ENCODE measurements at regions not wholly inside any gene's neighbourhood (a gene's known extent, or its start where the extent isn't known, plus 50 kb on each side); places are given as distances from the start of the nearest gene placed in this dataset.

DNA sequence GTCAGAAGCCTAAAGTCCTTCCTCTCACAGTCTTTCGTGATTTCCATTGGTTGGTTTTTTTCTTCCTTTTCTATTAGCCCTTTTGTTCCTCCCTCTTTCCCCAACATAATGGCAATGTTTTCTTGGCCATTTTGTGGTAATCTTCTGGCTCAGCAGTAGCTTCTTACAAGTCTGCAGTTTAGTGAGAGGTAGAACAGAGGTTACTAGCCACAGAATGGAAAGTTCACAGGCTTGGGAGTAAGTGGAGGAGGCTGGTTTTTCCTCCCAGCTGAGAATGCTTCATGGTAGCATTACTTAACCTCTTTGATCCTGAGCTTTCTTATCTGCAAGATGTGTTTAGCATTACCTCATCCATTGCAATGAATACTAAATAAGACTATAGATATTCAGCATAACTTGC lies 346.9 kb downstream of the NFIB start:
- Histone ChIP-seq H3K27ac (no peak overlapping the region), H3K27me3 (no peaks in the 10 kb centered on the region), H3K9me3 (no peaks in the 10 kb centered on the region), H3K4me1 (no peaks in the 10 kb centered on the region), H3K36me3 (no peaks in the 10 kb centered on the region), H3K4me3 (no peak overlapping the region)
- no peak for DNase-seq
- TF ChIP-seq, protein P1, sequence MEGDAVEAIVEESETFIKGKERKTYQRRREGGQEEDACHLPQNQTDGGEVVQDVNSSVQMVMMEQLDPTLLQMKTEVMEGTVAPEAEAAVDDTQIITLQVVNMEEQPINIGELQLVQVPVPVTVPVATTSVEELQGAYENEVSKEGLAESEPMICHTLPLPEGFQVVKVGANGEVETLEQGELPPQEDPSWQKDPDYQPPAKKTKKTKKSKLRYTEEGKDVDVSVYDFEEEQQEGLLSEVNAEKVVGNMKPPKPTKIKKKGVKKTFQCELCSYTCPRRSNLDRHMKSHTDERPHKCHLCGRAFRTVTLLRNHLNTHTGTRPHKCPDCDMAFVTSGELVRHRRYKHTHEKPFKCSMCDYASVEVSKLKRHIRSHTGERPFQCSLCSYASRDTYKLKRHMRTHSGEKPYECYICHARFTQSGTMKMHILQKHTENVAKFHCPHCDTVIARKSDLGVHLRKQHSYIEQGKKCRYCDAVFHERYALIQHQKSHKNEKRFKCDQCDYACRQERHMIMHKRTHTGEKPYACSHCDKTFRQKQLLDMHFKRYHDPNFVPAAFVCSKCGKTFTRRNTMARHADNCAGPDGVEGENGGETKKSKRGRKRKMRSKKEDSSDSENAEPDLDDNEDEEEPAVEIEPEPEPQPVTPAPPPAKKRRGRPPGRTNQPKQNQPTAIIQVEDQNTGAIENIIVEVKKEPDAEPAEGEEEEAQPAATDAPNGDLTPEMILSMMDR (IDR thresholded peaks at IDR 0.05) = no peak
- no peak for TF ChIP-seq POLR2A (IDR thresholded peaks at IDR 0.05)

DNA sequence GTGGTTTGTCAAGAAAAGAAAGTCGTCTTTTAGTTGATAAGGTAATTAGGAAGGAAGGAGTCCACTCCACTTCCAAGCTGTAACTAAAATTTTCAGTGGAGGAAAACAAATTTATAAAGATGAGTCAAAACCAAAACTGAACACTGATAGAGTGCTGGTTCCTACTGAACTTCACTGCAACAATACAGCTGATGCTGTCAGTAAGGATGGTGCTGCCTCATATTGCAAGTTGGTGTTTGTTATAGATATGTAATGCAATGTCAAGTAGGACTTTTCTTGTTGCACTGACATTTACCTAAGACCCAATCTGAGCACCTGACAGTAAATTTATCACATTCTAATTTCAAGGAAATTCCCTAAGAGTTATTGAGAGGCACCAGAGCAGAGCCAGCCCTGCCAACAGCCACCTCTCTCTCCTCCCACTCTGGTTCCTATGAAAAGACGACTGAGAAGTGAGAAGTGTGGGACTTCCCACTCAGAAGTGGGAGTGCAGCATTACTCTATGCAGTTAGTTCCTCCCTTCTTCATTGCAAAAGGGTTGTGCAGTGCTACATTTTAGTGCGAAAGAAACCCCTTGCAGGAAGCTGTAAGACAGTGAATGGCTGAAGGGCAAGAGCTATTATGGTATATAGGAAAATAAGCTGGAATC lies 350.8 kb downstream of the NFIB start:
- Histone ChIP-seq H3K27me3 (no peaks in the 10 kb centered on the region), H3K27ac (no peak overlapping the region), H3K4me3 (no peak overlapping the region), H3K4me1 (no peaks in the 10 kb centered on the region), H3K36me3 (no peaks in the 10 kb centered on the region), H3K9me3 (no peaks in the 10 kb centered on the region)
- DNase-seq = no peak
- no peak for TF ChIP-seq POLR2A (IDR thresholded peaks at IDR 0.05)
- TF ChIP-seq, protein P1 (IDR thresholded peaks at IDR 0.05) = no peak

DNA sequence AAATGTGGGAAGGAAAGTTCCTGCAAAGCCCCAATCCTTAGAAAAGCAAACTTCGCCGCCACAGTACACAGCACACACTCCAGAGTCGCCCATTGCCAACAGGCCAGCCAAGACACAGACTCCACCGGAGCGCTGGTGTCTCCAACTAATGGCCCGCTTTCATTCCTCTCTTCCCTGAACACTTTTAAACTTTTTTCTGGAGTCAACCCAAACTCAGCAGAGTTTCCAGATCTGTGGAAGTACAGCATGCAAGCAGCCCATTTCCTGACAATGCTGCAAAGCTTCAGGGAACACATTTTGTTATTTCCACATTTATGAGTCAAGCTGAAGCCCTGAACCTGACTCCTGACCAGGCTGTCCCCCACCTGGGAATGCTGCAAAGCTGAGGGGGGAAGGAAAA lies 351.9 kb downstream of the NFIB start:
- Histone ChIP-seq H3K36me3 (no peaks in the 10 kb centered on the region), H3K27me3 (no peaks in the 10 kb centered on the region), H3K9me3 (no peaks in the 10 kb centered on the region), H3K4me3 (no peak overlapping the region), H3K4me1 (no peaks in the 10 kb centered on the region), H3K27ac (no peak overlapping the region)
- TF ChIP-seq, protein P1 (IDR thresholded peaks at IDR 0.05) = no peak
- TF ChIP-seq POLR2A (IDR thresholded peaks at IDR 0.05) = no peak
- DNase-seq = no peak

GRCh38 chr9:13960011-13960765 lies 353.8 kb downstream of the NFIB start:
- Histone ChIP-seq H3K36me3 (no peaks in the 10 kb centered on the region), H3K9me3 (no peaks in the 10 kb centered on the region), H3K27me3 (no peaks in the 10 kb centered on the region), H3K4me1 (no peaks in the 10 kb centered on the region), H3K4me3 (no peak overlapping the region), H3K27ac (no peak overlapping the region)
- TF ChIP-seq POLR2A (IDR thresholded peaks at IDR 0.05) = no peak
- TF ChIP-seq, protein P1 (IDR thresholded peaks at IDR 0.05) = no peak
- no peak for DNase-seq

- no peak for TF ChIP-seq POLR2A (IDR thresholded peaks at IDR 0.05)
- TF ChIP-seq, protein P1 (IDR thresholded peaks at IDR 0.05) = no peak
- Histone ChIP-seq H3K27ac (no peak overlapping the region), H3K4me3 (no peak overlapping the region), H3K4me1 (no peaks in the 10 kb centered on the region), H3K27me3 (no peaks in the 10 kb centered on the region), H3K9me3 (no peaks in the 10 kb centered on the region), H3K36me3 (no peaks in the 10 kb centered on the region)
- no peak for DNase-seq
Measured at GRCh38 chr9:13958672-13959071, 355.3 kb downstream of the NFIB start.

Measured in Peyer's patch (tissue), 4 donors.